ENCODE measurements at regions not wholly inside any gene's neighbourhood (a gene's known extent, or its start where the extent isn't known, plus 50 kb on each side); places are given as distances from the start of the nearest gene placed in this dataset.
A peak's percentile ranks its signal among the peaks of the same experiment; 100 is the strongest.
"Not testable (repeated sequence)": the region's sequence is repeated elsewhere in the genome, so short reads cannot be mapped to it uniquely, and the experiment has no call there.

DNA sequence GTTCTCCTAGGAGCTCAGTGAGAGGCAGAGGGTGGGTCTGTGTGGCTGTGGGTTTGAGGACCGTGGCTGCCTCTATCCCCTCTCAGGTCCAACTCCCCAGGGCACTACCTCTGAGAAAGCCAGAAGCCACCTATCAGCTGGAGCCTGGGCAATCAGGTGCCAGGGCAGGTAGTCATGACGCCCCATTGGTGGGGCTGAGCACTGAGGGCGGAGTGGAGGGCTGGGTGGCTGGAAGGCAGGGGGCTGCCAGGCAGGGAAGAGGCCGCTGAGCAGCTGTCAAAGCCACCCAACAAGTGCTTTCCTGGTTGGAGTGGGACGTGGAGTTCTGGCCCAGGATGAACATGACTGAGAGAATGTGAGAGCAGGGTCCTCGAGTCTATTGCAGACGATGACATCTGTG, 164.9 kb upstream of the AJAP1 start:
- no peak overlapping the region for H3K4me3 ChIP-seq
- no peak overlapping the region for H3K27ac ChIP-seq
- intact Hi-C loops (cut with DNase I): no loop called here
- peaks cover 0 to 13% (median 0%) of the 10 kb centered on the region in 12 donors for H3K4me1 ChIP-seq
- H3K36me3 ChIP-seq: no peaks in the 10 kb centered on the region
- DNase-seq (no peak), ATAC-seq (no peak)
- WGBS, 4 donors: 65 to 92% (median 75%) methylated on average over 6 to 7 of the region's 7 CpGs
- peaks cover 0 to 16% (median 0%) of the 10 kb centered on the region in 9 donors for H3K27me3 ChIP-seq
- TF ChIP-seq POLR2A (IDR thresholded peaks at IDR 0.05): no peak
- TF ChIP-seq CTCF (IDR thresholded peaks at IDR 0.05): no peak
- no peaks in the 10 kb centered on the region for H3K9me3 ChIP-seq

- not testable (repeated sequence) for DNase-seq, H3K4me3 ChIP-seq, H3K27ac ChIP-seq, ATAC-seq, H3K36me3 ChIP-seq, H3K9me3 ChIP-seq
- H3K27me3 ChIP-seq: peaks cover 0 to 17% (median 0%) of the 10 kb centered on the region in 9 donors
- peaks cover 0 to 13% (median 0%) of the 10 kb centered on the region in 12 donors for H3K4me1 ChIP-seq
- intact Hi-C loops (cut with DNase I): loop anchor here in 2 of 10 donors (10.0 kb wide), 3 partner anchors 135 to 1255 kb away; partner anchors contain the start of gene AJAP1 (in 1 of the 2)
These were observed 164.4 kb upstream of the AJAP1 start for GRCh38 chr1:4489992-4490391.

GRCh38 chr1:4494027-4494426, 160.4 kb upstream of the AJAP1 start:
- Histone ChIP-seq H3K9me3 (no peaks in the 10 kb centered on the region), H3K4me1 (no peaks in the 10 kb centered on the region), H3K36me3 (no peaks in the 10 kb centered on the region), H3K4me3 (no peak overlapping the region), H3K27me3 (peaks cover 0 to 20% (median 0%) of the 10 kb centered on the region in 9 donors), H3K27ac (no peak overlapping the region)
- TF ChIP-seq CTCF (IDR thresholded peaks at IDR 0.05) (no peak), POLR2A (IDR thresholded peaks at IDR 0.05) (no peak)
- 56 to 100% (median 63%) methylated on average over 3 to 5 of the region's 5 CpGs for WGBS, 4 donors
- ATAC-seq (no peak), DNase-seq (no peak)
- intact Hi-C loops (cut with DNase I): loop anchor here in 2 of 10 donors (10.0 kb wide), 3 partner anchors 131 to 1251 kb away; partner anchors contain the start of gene AJAP1 (in 1 of the 2)

- Histone ChIP-seq H3K27me3 (peaks cover 0 to 20% (median 0%) of the 10 kb centered on the region in 9 donors), H3K9me3 (no peaks in the 10 kb centered on the region), H3K36me3 (no peaks in the 10 kb centered on the region), H3K4me3 (no peak overlapping the region), H3K27ac (no peak overlapping the region), H3K4me1 (no peaks in the 10 kb centered on the region)
- intact Hi-C loops (cut with DNase I): loop anchor here in 2 of 10 donors (10.0 kb wide), 3 partner anchors 130 to 1250 kb away; partner anchors contain the start of gene AJAP1 (in 1 of the 2)
- WGBS, 4 donors: 21 to 40% (median 27%) methylated on average over 6 to 7 of the region's 7 CpGs
- DNase-seq (peak in 1 of 5 donors; percentile 47), ATAC-seq (peak; percentile 32 to 78 (median 72))
- no peak for TF ChIP-seq POLR2A (IDR thresholded peaks at IDR 0.05)
- peak in 10 of 12 donors; percentile 12 to 50 (median 31) for TF ChIP-seq CTCF (IDR thresholded peaks at IDR 0.05)
These were observed 159.9 kb upstream of the AJAP1 start for GRCh38 chr1:4494558-4494957.

DNA sequence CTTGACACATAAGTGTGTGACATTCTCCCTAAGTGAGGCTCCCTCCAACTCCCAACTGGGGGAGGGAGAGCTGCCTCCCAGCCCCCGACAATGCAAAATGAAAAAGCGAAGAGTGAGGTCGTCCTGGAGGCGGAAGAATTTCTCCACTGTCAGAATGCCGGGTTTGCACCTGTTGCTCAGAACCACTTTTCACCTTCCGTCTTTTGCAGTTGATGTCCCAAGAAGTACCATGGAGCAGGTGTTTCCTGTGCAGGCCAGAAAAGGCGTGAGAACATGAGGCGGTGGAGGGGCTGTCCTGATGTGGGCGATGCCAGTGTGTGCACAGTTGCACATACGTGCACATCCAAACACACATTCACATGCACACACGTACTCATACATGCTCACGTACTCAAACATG, 158.6 kb upstream of the AJAP1 start:
- no peaks in the 10 kb centered on the region for H3K4me1 ChIP-seq
- TF ChIP-seq POLR2A (IDR thresholded peaks at IDR 0.05) (no peak), CTCF (IDR thresholded peaks at IDR 0.05) (no peak)
- 74 to 83% (median 80%) methylated on average over 12 of the region's 12 CpGs for WGBS, 4 donors
- H3K4me3 ChIP-seq: no peak overlapping the region
- H3K36me3 ChIP-seq: no peaks in the 10 kb centered on the region
- no peaks in the 10 kb centered on the region for H3K9me3 ChIP-seq
- no peak overlapping the region for H3K27ac ChIP-seq
- ATAC-seq (no peak), DNase-seq (no peak)
- H3K27me3 ChIP-seq: peaks cover 0 to 20% (median 0%) of the 10 kb centered on the region in 9 donors
- intact Hi-C loops (cut with DNase I): loop anchor here in 2 of 10 donors (10.0 kb wide), 3 partner anchors 129 to 1249 kb away; partner anchors contain the start of gene AJAP1 (in 1 of the 2)
